GM03348 (cell line): ENCODE measurements at regions not wholly inside any gene's neighbourhood (a gene's known extent, or its start where the extent isn't known, plus 50 kb on each side); places are given as distances from the start of the nearest gene placed in this dataset.
A peak's percentile ranks its signal among the peaks of the same experiment; 100 is the strongest.
"Not testable (repeated sequence)": the region's sequence is repeated elsewhere in the genome, so short reads cannot be mapped to it uniquely, and the experiment has no call there.

Experiments used
- DNase-seq: peaks from one replicate; pipeline ENCODE4 v3.0.0; 2012; ENCODE audit warnings: low spot score

- DNase-seq = peak; percentile 31
These were observed 51.2 kb upstream of the THRB start for GRCh38 chr3:24545887-24546286.

GRCh38 chr3:24548278-24548677 lies 53.6 kb upstream of the THRB start:
- no peak for DNase-seq

GRCh38 chr3:24550588-24550987 lies 55.9 kb upstream of the THRB start:
- DNase-seq = peak; percentile 26

- peak; percentile 6 for DNase-seq
These were observed 57.0 kb upstream of the THRB start for GRCh38 chr3:24551626-24552025.

- DNase-seq = no peak
These were observed 68.2 kb upstream of the THRB start for GRCh38 chr3:24562895-24563294.

- no peak for DNase-seq
These were observed 70.4 kb upstream of the THRB start for GRCh38 chr3:24565053-24565452.

GRCh38 chr3:24565656-24566055 lies 71.0 kb upstream of the THRB start:
- DNase-seq = no peak

- no peak for DNase-seq
These were observed 72.3 kb upstream of the THRB start for GRCh38 chr3:24566927-24567326.

- not testable (repeated sequence) for DNase-seq
These were observed 77.8 kb upstream of the THRB start for GRCh38 chr3:24572409-24572808.

GRCh38 chr3:24573576-24573975 lies 78.9 kb upstream of the THRB start:
- no peak for DNase-seq

GRCh38 chr3:24578324-24578723 lies 83.7 kb upstream of the THRB start:
- no peak for DNase-seq

- no peak for DNase-seq
These were observed 84.3 kb upstream of the THRB start for GRCh38 chr3:24578951-24579421.

- DNase-seq = peak; percentile 39
These were observed 88.1 kb upstream of the THRB start for GRCh38 chr3:24582431-24583403.

GRCh38 chr3:24586920-24587319 lies 92.3 kb upstream of the THRB start:
- DNase-seq = no peak

- no peak for DNase-seq
These were observed 94.2 kb upstream of the THRB start for GRCh38 chr3:24588629-24589512.

- DNase-seq = no peak
These were observed 94.8 kb upstream of the THRB start for GRCh38 chr3:24589513-24589851.

- DNase-seq = no peak
These were observed 95.6 kb upstream of the THRB start for GRCh38 chr3:24589931-24590880.

GRCh38 chr3:24591191-24591590 lies 96.5 kb upstream of the THRB start:
- DNase-seq = no peak

- DNase-seq = peak; percentile 49
These were observed 97.3 kb upstream of the THRB start for GRCh38 chr3:24591661-24592555.

GRCh38 chr3:24594161-24594560 lies 99.5 kb upstream of the THRB start:
- DNase-seq = no peak

- DNase-seq = peak; percentile 44
These were observed 101.1 kb upstream of the THRB start for GRCh38 chr3:24595796-24596195.
